ENCODE measurements at regions not wholly inside any gene's neighbourhood (a gene's known extent, or its start where the extent isn't known, plus 50 kb on each side); places are given as distances from the start of the nearest gene placed in this dataset.

- TF ChIP-seq, protein P1, sequence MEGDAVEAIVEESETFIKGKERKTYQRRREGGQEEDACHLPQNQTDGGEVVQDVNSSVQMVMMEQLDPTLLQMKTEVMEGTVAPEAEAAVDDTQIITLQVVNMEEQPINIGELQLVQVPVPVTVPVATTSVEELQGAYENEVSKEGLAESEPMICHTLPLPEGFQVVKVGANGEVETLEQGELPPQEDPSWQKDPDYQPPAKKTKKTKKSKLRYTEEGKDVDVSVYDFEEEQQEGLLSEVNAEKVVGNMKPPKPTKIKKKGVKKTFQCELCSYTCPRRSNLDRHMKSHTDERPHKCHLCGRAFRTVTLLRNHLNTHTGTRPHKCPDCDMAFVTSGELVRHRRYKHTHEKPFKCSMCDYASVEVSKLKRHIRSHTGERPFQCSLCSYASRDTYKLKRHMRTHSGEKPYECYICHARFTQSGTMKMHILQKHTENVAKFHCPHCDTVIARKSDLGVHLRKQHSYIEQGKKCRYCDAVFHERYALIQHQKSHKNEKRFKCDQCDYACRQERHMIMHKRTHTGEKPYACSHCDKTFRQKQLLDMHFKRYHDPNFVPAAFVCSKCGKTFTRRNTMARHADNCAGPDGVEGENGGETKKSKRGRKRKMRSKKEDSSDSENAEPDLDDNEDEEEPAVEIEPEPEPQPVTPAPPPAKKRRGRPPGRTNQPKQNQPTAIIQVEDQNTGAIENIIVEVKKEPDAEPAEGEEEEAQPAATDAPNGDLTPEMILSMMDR (IDR thresholded peaks at IDR 0.05; ENCODE audit: low read depth, low read length, poor library complexity, severe bottlenecking): no peak
- TF ChIP-seq EZH2phosphoT487 (IDR thresholded peaks at IDR 0.05; ENCODE audit: borderline replicate concordance, low read length): no peak
Observed at GRCh38 chr5:118554981-118555380, 433.4 kb downstream of the DTWD2 start.
